Activated CD8-positive, alpha-beta T cell treated with anti-CD3 and anti-CD28 coated beads for 36 hours (primary cell): ENCODE measurements at regions not wholly inside any gene's neighbourhood (a gene's known extent, or its start where the extent isn't known, plus 50 kb on each side); places are given as distances from the start of the nearest gene placed in this dataset.
A peak's percentile ranks its signal among the peaks of the same experiment; 100 is the strongest.
"Not testable (repeated sequence)": the region's sequence is repeated elsewhere in the genome, so short reads cannot be mapped to it uniquely, and the experiment has no call there.

Experiments
- ATAC-seq: fragments of 200-7000 bp; cut with Tn5 transposase; one replicate; pipeline ENCODE4 v1.10.0; 2021; ENCODE audit warnings: mild to moderate bottlenecking, moderate library complexity
- CTCF ChIA-PET: fragments of 350-600 bp; sonication (Branson Sonifier 250); formaldehyde crosslinking; loops from one replicate; lab custom pipeline; 2021; ENCODE audit warnings: antibody characterized with exemption; lab: Charles Lee
- POLR2A ChIA-PET: fragments of 350-600 bp; sonication (Branson Sonifier 250); formaldehyde crosslinking; loops from one replicate; lab custom pipeline; 2021; ENCODE audit warnings: antibody characterized with exemption; lab: Charles Lee
- DNase-seq: peaks from one replicate; pipeline ENCODE4 v3.0.0-alpha.2; 2020
- H3K27ac Mint-ChIP-seq: one replicate; pipeline ENCODE4 v1.8.0; 2021; ENCODE audit warnings: mild to moderate bottlenecking, mixed read lengths
- H3K27me3 Mint-ChIP-seq: one replicate; pipeline ENCODE4 v1.8.0; 2021; ENCODE audit warnings: mixed read lengths
- H3K36me3 Mint-ChIP-seq: one replicate; pipeline ENCODE4 v1.8.0; 2021; ENCODE audit warnings: low read depth, mixed read lengths
- H3K4me1 Mint-ChIP-seq: one replicate; pipeline ENCODE4 v1.8.0; 2021; ENCODE audit warnings: low read depth, mixed read lengths
- H3K4me3 Mint-ChIP-seq: one replicate; pipeline ENCODE4 v1.8.0; 2021; ENCODE audit warnings: mild to moderate bottlenecking, moderate library complexity, mixed read lengths
- H3K9me3 Mint-ChIP-seq: one replicate; pipeline ENCODE4 v1.8.0; 2021; ENCODE audit warnings: mixed read lengths
- CTCF ChIP-seq: fragments of 200-600 bp; IDR thresholded peaks from one replicate; pipeline ENCODE4 v1.8.0; 2022; ENCODE audit warnings: antibody characterized with exemption, mild to moderate bottlenecking
- intact Hi-C: fragments of 100-400 bp; cut with micrococcal nuclease; formaldehyde crosslinking; loops from one replicate; pipeline ENCODE4 v1.10.0; 2022

GRCh38 chr4:114137984-114138383 lies 158.5 kb upstream of the ARSJ start:
- H3K27ac Mint-ChIP-seq: no peak overlapping the region

GRCh38 chr4:114146947-114147618 lies 167.6 kb upstream of the ARSJ start:
- ChIA-PET CTCF (no interaction called here), POLR2A (no interaction called here)
- Mint-ChIP-seq H3K9me3 (peaks cover 4% of the 10 kb centered on the region), H3K4me1 (peaks cover 7% of the 10 kb centered on the region), H3K4me3 (peak overlapping the region; percentile 64), H3K27me3 (peaks cover 2% of the 10 kb centered on the region), H3K36me3 (no peaks in the 10 kb centered on the region), H3K27ac (peak overlapping the region; percentile 68)
- intact Hi-C loops: no loop called here
- ATAC-seq (no peak), DNase-seq (no peak)
- TF ChIP-seq CTCF: no peak

More at GRCh38 chr4:114137984-114138383, 158.5 kb upstream of the ARSJ start:
- no peaks in the 10 kb centered on the region for H3K4me1 Mint-ChIP-seq
- ATAC-seq (no peak), DNase-seq (no peak)
- H3K9me3 Mint-ChIP-seq: no peaks in the 10 kb centered on the region
- no peaks in the 10 kb centered on the region for H3K27me3 Mint-ChIP-seq
- intact Hi-C loops: no loop called here
- TF ChIP-seq CTCF: no peak
- POLR2A ChIA-PET: no interaction called here
- CTCF ChIA-PET: no interaction called here
- H3K4me3 Mint-ChIP-seq: no peak overlapping the region
- H3K36me3 Mint-ChIP-seq: no peaks in the 10 kb centered on the region

- H3K36me3 Mint-ChIP-seq, ATAC-seq, POLR2A ChIA-PET, H3K4me1 Mint-ChIP-seq, CTCF ChIA-PET, intact Hi-C loops, H3K27me3 Mint-ChIP-seq, H3K9me3 Mint-ChIP-seq: not testable (repeated sequence)
- DNase-seq: peak; percentile 49
- Mint-ChIP-seq H3K27ac (peak overlapping the region; percentile 68), H3K4me3 (peak overlapping the region; percentile 64)
Observed at GRCh38 chr4:114147619-114148208, 168.3 kb upstream of the ARSJ start.

GRCh38 chr4:114148372-114149070 lies 169.1 kb upstream of the ARSJ start:
- H3K27ac Mint-ChIP-seq, intact Hi-C loops, ATAC-seq, H3K36me3 Mint-ChIP-seq, H3K4me3 Mint-ChIP-seq, H3K27me3 Mint-ChIP-seq, H3K4me1 Mint-ChIP-seq, CTCF ChIA-PET, H3K9me3 Mint-ChIP-seq, POLR2A ChIA-PET, DNase-seq: not testable (repeated sequence)

GRCh38 chr4:114156371-114156770 lies 176.9 kb upstream of the ARSJ start:
- no peaks in the 10 kb centered on the region for H3K4me1 Mint-ChIP-seq
- no peak for ATAC-seq
- intact Hi-C loops: no loop called here
- H3K4me3 Mint-ChIP-seq: no peak overlapping the region
- H3K27me3 Mint-ChIP-seq: no peaks in the 10 kb centered on the region
- H3K9me3 Mint-ChIP-seq: no peaks in the 10 kb centered on the region
- CTCF ChIA-PET: no interaction called here
- no peak for TF ChIP-seq CTCF
- POLR2A ChIA-PET: interaction anchor here (0.6 kb wide), 1 partner anchor 829 kb away, joined by 3 read pairs; no protein-coding TSS in a partner anchor
- no peaks in the 10 kb centered on the region for H3K36me3 Mint-ChIP-seq
- no peak for DNase-seq
- no peak overlapping the region for H3K27ac Mint-ChIP-seq

DNA sequence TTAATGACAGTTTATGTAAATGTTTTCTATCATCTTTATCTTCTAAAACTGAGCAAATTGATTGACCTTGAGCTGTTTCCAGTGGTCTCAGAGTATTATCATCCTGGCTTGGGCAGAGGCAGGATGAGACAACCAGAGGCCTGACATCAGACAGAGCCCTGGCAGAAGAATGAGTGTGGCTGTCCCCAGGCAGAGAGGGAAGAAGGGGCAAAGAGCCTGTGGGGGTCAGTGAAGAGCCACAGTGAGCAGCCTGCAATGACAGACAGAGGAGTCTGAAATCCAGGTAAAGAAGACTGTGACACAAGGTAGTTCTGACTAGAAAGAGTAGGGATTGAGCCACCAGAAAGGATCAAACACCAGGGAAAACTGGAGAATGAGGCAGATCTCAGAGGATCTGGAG lies 182.4 kb upstream of the ARSJ start:
- TF ChIP-seq CTCF: no peak
- intact Hi-C loops: no loop called here
- Mint-ChIP-seq H3K36me3 (no peaks in the 10 kb centered on the region), H3K27me3 (no peaks in the 10 kb centered on the region), H3K27ac (no peak overlapping the region), H3K4me3 (no peak overlapping the region), H3K4me1 (no peaks in the 10 kb centered on the region), H3K9me3 (no peaks in the 10 kb centered on the region)
- DNase-seq (no peak), ATAC-seq (no peak)
- ChIA-PET POLR2A (no interaction called here), CTCF (no interaction called here)
